Globus pallidus (tissue), 1 donor: ENCODE measurements at regions not wholly inside any gene's neighbourhood (a gene's known extent, or its start where the extent isn't known, plus 50 kb on each side); places are given as distances from the start of the nearest gene placed in this dataset.
A peak's percentile ranks its signal among the peaks of the same experiment; 100 is the strongest.
"Not testable (repeated sequence)": the region's sequence is repeated elsewhere in the genome, so short reads cannot be mapped to it uniquely, and the experiment has no call there.

Source experiments
- DNase-seq: peaks from one replicate; pipeline ENCODE4 v3.0.0-alpha.2; 2015; ENCODE audit warnings: low spot score

- not testable (repeated sequence) for DNase-seq
Measured at GRCh38 chr16:21516705-21517040, 82.7 kb upstream of the METTL9 start.

- DNase-seq: not testable (repeated sequence)
Measured at GRCh38 chr16:21517263-21517662, 82.1 kb upstream of the METTL9 start.

- DNase-seq: not testable (repeated sequence)
Measured at GRCh38 chr16:21519361-21520133, 79.8 kb upstream of the METTL9 start.

GRCh38 chr16:21520134-21521047, 79.0 kb upstream of the METTL9 start:
- DNase-seq: peak; percentile 97

GRCh38 chr16:21521048-21521389, 78.4 kb upstream of the METTL9 start:
- not testable (repeated sequence) for DNase-seq

GRCh38 chr16:21521390-21522143, 77.8 kb upstream of the METTL9 start:
- not testable (repeated sequence) for DNase-seq

GRCh38 chr16:21522846-21523245, 76.5 kb upstream of the METTL9 start:
- not testable (repeated sequence) for DNase-seq

- DNase-seq: no peak
Measured at GRCh38 chr16:21523411-21524067, 75.8 kb upstream of the METTL9 start.

- DNase-seq: no peak
Measured at GRCh38 chr16:21524068-21524751, 75.2 kb upstream of the METTL9 start.

- not testable (repeated sequence) for DNase-seq
Measured at GRCh38 chr16:21524752-21525028, 74.7 kb upstream of the METTL9 start.

GRCh38 chr16:21525029-21525895, 74.1 kb upstream of the METTL9 start:
- DNase-seq: not testable (repeated sequence)

- DNase-seq: not testable (repeated sequence)
Measured at GRCh38 chr16:21525956-21526922, 73.1 kb upstream of the METTL9 start.

- DNase-seq: no peak
Measured at GRCh38 chr16:21526923-21527807, 72.2 kb upstream of the METTL9 start.

GRCh38 chr16:21529060-21529658, 70.2 kb upstream of the METTL9 start:
- not testable (repeated sequence) for DNase-seq

GRCh38 chr16:21530729-21531383, 68.5 kb upstream of the METTL9 start:
- not testable (repeated sequence) for DNase-seq

- DNase-seq: not testable (repeated sequence)
Measured at GRCh38 chr16:21532996-21533395, 66.4 kb upstream of the METTL9 start.

GRCh38 chr16:21533474-21533873, 65.9 kb upstream of the METTL9 start:
- DNase-seq: not testable (repeated sequence)
